NCI-H2107 (cell line): ENCODE measurements at regions not wholly inside any gene's neighbourhood (a gene's known extent, or its start where the extent isn't known, plus 50 kb on each side); places are given as distances from the start of the nearest gene placed in this dataset.

Experiments
- DNase-seq: peaks from one replicate; lab custom pipeline; 2025; lab: John Stamatoyannopoulos, UW

- DNase-seq: no peak
These were observed 138.8 kb upstream of the NALF2 start for GRCh38 chrX:69365349-69365748.

GRCh38 chrX:69362856-69363255 is 141.3 kb upstream of the NALF2 start:
- no peak for DNase-seq

GRCh38 chrX:69362354-69362753 is 141.8 kb upstream of the NALF2 start:
- DNase-seq: no peak

GRCh38 chrX:69361311-69361845 is 142.7 kb upstream of the NALF2 start:
- no peak for DNase-seq

- no peak for DNase-seq
These were observed 146.8 kb upstream of the NALF2 start for GRCh38 chrX:69357317-69357716.

- no peak for DNase-seq
These were observed 159.6 kb upstream of the PJA1 start for GRCh38 chrX:69324851-69325250.

GRCh38 chrX:69323786-69324720 is 158.8 kb upstream of the PJA1 start:
- DNase-seq: no peak

GRCh38 chrX:69321789-69322188 is 156.5 kb upstream of the PJA1 start:
- no peak for DNase-seq

- DNase-seq: no peak
These were observed 155.9 kb upstream of the PJA1 start for GRCh38 chrX:69321006-69321655.

GRCh38 chrX:69320116-69320515 is 154.9 kb upstream of the PJA1 start:
- DNase-seq: no peak

- DNase-seq: no peak
These were observed 154.1 kb upstream of the PJA1 start for GRCh38 chrX:69319376-69319775.

GRCh38 chrX:69318651-69319340 is 153.5 kb upstream of the PJA1 start:
- DNase-seq: no peak

GRCh38 chrX:69317721-69318120 is 152.5 kb upstream of the PJA1 start:
- DNase-seq: no peak

- DNase-seq: no peak
These were observed 149.4 kb upstream of the PJA1 start for GRCh38 chrX:69314436-69315348.

GRCh38 chrX:69313617-69314290 is 148.5 kb upstream of the PJA1 start:
- DNase-seq: no peak

- no peak for DNase-seq
These were observed 146.8 kb upstream of the PJA1 start for GRCh38 chrX:69311936-69312670.

- DNase-seq: no peak
These were observed 144.0 kb upstream of the PJA1 start for GRCh38 chrX:69309074-69309792.

- DNase-seq: no peak
These were observed 142.5 kb upstream of the PJA1 start for GRCh38 chrX:69307756-69308155.

- DNase-seq: no peak
These were observed 141.8 kb upstream of the PJA1 start for GRCh38 chrX:69307029-69307428.

- DNase-seq: no peak
These were observed 140.8 kb upstream of the PJA1 start for GRCh38 chrX:69306063-69306404.
